Thoracic aorta (tissue), 2 donors: ENCODE measurements at regions not wholly inside any gene's neighbourhood (a gene's known extent, or its start where the extent isn't known, plus 50 kb on each side); places are given as distances from the start of the nearest gene placed in this dataset.

ENCODE experiments used
- ATAC-seq: fragments of 150-250 bp; one replicate; pipeline ENCODE4 v1.8.0; 2017; ENCODE audit warnings: low read depth; ENCODE audit not compliant: insufficient number of reproducible peaks, low FRiP score
- DNase-seq: peaks from one replicate; pipeline ENCODE4 v3.0.0-alpha.2; 2020; ENCODE audit warnings: low spot score
- H3K27ac ChIP-seq, 2 donors: fragments of 200-600 bp; sonication (generic); 1 replicate in 1 of 2; 2 replicates in 1 of 2; pipeline ENCODE4 v1.5.1; 2016; ENCODE audit warnings: mild to moderate bottlenecking in 2 of 2, moderate library complexity in 2 of 2
- H3K27me3 ChIP-seq: fragments of 200-600 bp; sonication (generic); replicated peaks from 2 replicates; pipeline ENCODE4 v1.6.0; 2016; ENCODE audit warnings: mild to moderate bottlenecking; ENCODE audit not compliant: insufficient read depth
- H3K36me3 ChIP-seq: fragments of 200-600 bp; sonication (generic); one replicate; pipeline ENCODE4 v1.5.1; 2016
- H3K4me1 ChIP-seq, 2 donors: fragments of 200-600 bp; sonication (generic); 1 replicate in 1 of 2; 2 replicates in 1 of 2; pipeline versions ENCODE4 v1.5.1 to v1.6.0; 2016; ENCODE audit warnings: low read depth in 2 of 2, mild to moderate bottlenecking in 1 of 2; ENCODE audit not compliant: control insufficient read depth in 1 of 2
- H3K4me3 ChIP-seq: fragments of 200-600 bp; sonication (generic); 2 replicates; pipeline ENCODE4 v1.5.1; 2016; ENCODE audit warnings: mild to moderate bottlenecking
- H3K9me3 ChIP-seq: fragments of 200-600 bp; sonication (generic); 2 replicates; pipeline ENCODE4 v1.5.1; 2016
- TF ChIP-seq, protein P1 (sequence below): fragments of 200-600 bp; sonication (generic); IDR thresholded peaks from one replicate; pipeline ENCODE4 v1.5.1; 2019; ENCODE audit warnings: antibody characterized with exemption

- Histone ChIP-seq H3K27me3 (no peaks in the 10 kb centered on the region), H3K4me1 (no peaks in the 10 kb centered on the region), H3K9me3 (no peaks in the 10 kb centered on the region), H3K4me3 (no peak overlapping the region), H3K36me3 (no peaks in the 10 kb centered on the region), H3K27ac (no peak overlapping the region)
- ATAC-seq (no peak), DNase-seq (no peak)
- TF ChIP-seq, protein P1, sequence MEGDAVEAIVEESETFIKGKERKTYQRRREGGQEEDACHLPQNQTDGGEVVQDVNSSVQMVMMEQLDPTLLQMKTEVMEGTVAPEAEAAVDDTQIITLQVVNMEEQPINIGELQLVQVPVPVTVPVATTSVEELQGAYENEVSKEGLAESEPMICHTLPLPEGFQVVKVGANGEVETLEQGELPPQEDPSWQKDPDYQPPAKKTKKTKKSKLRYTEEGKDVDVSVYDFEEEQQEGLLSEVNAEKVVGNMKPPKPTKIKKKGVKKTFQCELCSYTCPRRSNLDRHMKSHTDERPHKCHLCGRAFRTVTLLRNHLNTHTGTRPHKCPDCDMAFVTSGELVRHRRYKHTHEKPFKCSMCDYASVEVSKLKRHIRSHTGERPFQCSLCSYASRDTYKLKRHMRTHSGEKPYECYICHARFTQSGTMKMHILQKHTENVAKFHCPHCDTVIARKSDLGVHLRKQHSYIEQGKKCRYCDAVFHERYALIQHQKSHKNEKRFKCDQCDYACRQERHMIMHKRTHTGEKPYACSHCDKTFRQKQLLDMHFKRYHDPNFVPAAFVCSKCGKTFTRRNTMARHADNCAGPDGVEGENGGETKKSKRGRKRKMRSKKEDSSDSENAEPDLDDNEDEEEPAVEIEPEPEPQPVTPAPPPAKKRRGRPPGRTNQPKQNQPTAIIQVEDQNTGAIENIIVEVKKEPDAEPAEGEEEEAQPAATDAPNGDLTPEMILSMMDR: no peak
Measured at GRCh38 chr15:85959611-85960010, 120.1 kb upstream of the AGBL1 start.

GRCh38 chr15:85960381-85960780 is 119.3 kb upstream of the AGBL1 start:
- Histone ChIP-seq H3K4me1 (no peaks in the 10 kb centered on the region), H3K9me3 (no peaks in the 10 kb centered on the region), H3K4me3 (no peak overlapping the region), H3K27ac (no peak overlapping the region), H3K27me3 (no peaks in the 10 kb centered on the region), H3K36me3 (no peaks in the 10 kb centered on the region)
- TF ChIP-seq, protein P1: no peak
- DNase-seq (no peak), ATAC-seq (no peak)

DNA sequence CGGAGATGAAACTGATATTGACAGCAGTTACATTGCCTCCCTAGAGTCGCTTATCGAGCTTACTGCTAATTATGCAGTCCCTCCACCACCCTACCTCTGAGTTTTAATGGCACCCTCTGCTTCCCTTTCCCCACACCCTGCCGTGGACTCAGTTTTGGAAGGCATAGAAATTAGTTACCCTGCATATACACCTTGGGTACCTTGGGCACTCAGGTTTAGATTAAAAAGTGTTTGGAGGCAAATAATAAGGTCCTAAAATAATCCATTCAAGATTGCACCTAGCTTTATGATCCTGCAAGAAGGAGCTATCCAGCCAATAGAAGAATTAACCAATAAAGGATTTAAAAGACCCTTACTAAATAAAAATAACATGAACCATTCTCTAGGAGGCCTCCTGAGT is 117.8 kb upstream of the AGBL1 start:
- no peaks in the 10 kb centered on the region for H3K9me3 ChIP-seq
- H3K27me3 ChIP-seq: no peaks in the 10 kb centered on the region
- DNase-seq (no peak), ATAC-seq (no peak)
- no peaks in the 10 kb centered on the region for H3K36me3 ChIP-seq
- no peaks in the 10 kb centered on the region for H3K4me1 ChIP-seq
- H3K27ac ChIP-seq: no peak overlapping the region
- no peak overlapping the region for H3K4me3 ChIP-seq
- TF ChIP-seq, protein P1: no peak

DNA sequence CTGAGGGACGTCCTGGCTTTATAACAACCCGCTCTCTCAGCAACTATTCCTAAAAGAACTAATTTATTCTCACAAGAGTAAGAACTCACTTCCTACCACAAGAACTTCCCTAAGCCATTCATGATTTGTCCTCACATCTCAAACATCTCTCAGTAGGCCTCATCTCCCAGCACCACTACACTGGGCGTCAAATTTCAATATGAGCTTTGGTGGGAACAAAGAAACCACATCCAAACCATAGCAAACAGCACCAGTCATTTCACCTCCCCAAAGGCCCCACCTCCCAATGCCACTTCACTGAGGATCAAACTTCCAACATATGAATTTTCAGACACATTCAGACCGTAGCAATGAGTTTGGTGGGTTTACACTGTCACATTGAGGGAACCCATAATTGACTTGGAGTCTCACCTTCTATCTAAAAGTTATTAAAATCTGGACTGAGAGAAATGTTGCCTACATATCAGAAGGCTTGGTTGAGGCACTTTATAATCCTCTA is 116.4 kb upstream of the AGBL1 start:
- ATAC-seq (no peak), DNase-seq (no peak)
- no peak overlapping the region for H3K4me3 ChIP-seq
- no peaks in the 10 kb centered on the region for H3K27me3 ChIP-seq
- no peak overlapping the region for H3K27ac ChIP-seq
- no peaks in the 10 kb centered on the region for H3K9me3 ChIP-seq
- TF ChIP-seq, protein P1: no peak
- no peaks in the 10 kb centered on the region for H3K4me1 ChIP-seq
- H3K36me3 ChIP-seq: no peaks in the 10 kb centered on the region

- Histone ChIP-seq H3K4me3 (no peak overlapping the region), H3K9me3 (no peaks in the 10 kb centered on the region), H3K27ac (no peak overlapping the region), H3K36me3 (no peaks in the 10 kb centered on the region), H3K4me1 (no peaks in the 10 kb centered on the region), H3K27me3 (no peaks in the 10 kb centered on the region)
- no peak for ATAC-seq
- TF ChIP-seq, protein P1: no peak
- no peak for DNase-seq
Measured at GRCh38 chr15:85964471-85964870, 115.2 kb upstream of the AGBL1 start.
